Stimulated activated CD8-positive, alpha-beta memory T cell treated with anti-CD3 and anti-CD28 coated beads, Interleukin-7, amount 100 ng/mL, for 48 hours (primary cell): ENCODE measurements at regions not wholly inside any gene's neighbourhood (a gene's known extent, or its start where the extent isn't known, plus 50 kb on each side); places are given as distances from the start of the nearest gene placed in this dataset.

Experiments
- DNase-seq, 2 donors: peaks; one replicate each; pipeline ENCODE4 v3.0.0-alpha.2; 2020; ENCODE audit warnings: low read depth in 1 of 2; ENCODE audit errors: extremely low read depth in 1 of 2

- no peak for DNase-seq
These were observed 231.4 kb downstream of the KLF12 start for GRCh38 chr13:73902847-73903246.

GRCh38 chr13:73902296-73902695 lies 231.9 kb downstream of the KLF12 start:
- DNase-seq, result no peak

GRCh38 chr13:73901324-73902068 lies 232.7 kb downstream of the KLF12 start:
- no peak for DNase-seq

- no peak for DNase-seq
These were observed 233.6 kb downstream of the KLF12 start for GRCh38 chr13:73900591-73900990.

GRCh38 chr13:73898899-73899298 lies 235.3 kb downstream of the KLF12 start:
- DNase-seq, result no peak

- DNase-seq, result no peak
These were observed 235.9 kb downstream of the KLF12 start for GRCh38 chr13:73898276-73898675.

- DNase-seq, result no peak
These were observed 239.1 kb downstream of the KLF12 start for GRCh38 chr13:73894995-73895571.

GRCh38 chr13:73893833-73894232 lies 240.4 kb downstream of the KLF12 start:
- DNase-seq, result no peak

GRCh38 chr13:73891805-73892204 lies 242.4 kb downstream of the KLF12 start:
- no peak for DNase-seq

- DNase-seq, result no peak
These were observed 251.0 kb downstream of the KLF12 start for GRCh38 chr13:73883162-73883561.

GRCh38 chr13:73880365-73880764 lies 253.8 kb downstream of the KLF12 start:
- no peak for DNase-seq

GRCh38 chr13:73879346-73880015 lies 254.7 kb downstream of the KLF12 start:
- no peak for DNase-seq

- DNase-seq, result no peak
These were observed 256.8 kb downstream of the KLF12 start for GRCh38 chr13:73877399-73877798.

GRCh38 chr13:73876323-73876722 lies 257.9 kb downstream of the KLF12 start:
- DNase-seq, result no peak

- DNase-seq, result no peak
These were observed 260.0 kb downstream of the KLF12 start for GRCh38 chr13:73873940-73874830.

- no peak for DNase-seq
These were observed 261.8 kb downstream of the KLF12 start for GRCh38 chr13:73872397-73872796.

- no peak for DNase-seq
These were observed 263.0 kb downstream of the KLF12 start for GRCh38 chr13:73870970-73871935.

GRCh38 chr13:73870036-73870741 lies 264.0 kb downstream of the KLF12 start:
- no peak for DNase-seq

GRCh38 chr13:73865027-73865426 lies 269.2 kb downstream of the KLF12 start:
- no peak for DNase-seq
